ENCODE measurements at regions not wholly inside any gene's neighbourhood (a gene's known extent, or its start where the extent isn't known, plus 50 kb on each side); places are given as distances from the start of the nearest gene placed in this dataset.
A peak's percentile ranks its signal among the peaks of the same experiment; 100 is the strongest.

DNA sequence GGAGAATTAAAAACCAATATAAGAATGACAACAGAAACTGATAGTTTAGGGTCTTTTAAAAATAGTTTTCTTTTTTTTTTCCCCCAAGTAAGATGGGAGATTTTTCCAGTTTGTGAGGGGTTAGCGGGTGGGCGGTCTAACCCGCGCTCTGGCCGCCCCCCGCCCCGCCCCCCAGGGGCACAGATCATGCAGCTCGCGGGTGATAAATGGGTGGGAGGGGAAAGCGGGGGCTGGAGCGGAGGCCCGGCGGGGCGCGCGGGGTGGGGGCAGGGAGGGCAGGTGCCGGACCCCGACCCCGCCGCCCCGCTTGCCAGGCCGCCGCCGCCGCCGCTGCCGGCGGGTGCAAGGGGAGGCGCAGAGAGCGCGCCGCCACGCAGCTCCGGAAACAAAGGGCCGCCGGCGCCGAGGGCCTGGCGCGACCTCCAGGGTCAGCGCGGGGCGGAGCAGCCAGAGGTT lies 60.1 kb upstream of the GSE1 start:
- no peak for DNase-seq

DNA sequence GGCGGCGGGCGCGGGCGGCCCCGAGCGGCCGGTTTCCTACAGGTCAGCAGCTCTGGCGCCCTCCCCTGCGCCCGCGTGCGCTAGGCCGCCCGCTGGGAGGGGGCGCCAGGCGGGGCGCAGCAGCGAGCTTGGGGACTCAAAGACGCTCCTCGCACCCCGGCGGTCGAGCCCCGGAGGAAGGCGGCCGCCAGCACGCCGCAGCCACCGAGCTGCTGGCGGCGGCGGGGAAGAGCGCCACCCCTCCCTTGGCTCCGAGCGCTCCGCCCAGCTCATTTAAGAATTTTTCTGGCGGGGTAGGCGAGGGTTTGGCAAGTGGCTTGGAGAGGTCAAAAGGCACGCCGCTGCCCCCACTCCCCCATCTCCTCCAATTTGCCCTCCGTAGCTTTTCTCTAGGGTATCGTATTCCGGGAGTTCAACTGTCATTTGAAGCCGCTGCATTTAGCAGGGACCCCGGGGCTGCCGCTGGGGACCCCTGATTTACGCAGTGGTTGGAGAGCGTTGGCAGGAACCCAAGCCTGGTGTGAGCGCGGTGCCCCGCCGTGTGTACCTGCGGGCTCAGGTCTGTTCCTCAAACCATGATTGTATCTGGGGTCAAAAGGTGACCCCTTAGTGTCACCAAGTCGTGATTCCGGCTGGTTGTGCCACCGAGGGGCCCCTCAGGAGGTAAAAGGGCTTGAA lies 59.5 kb upstream of the GSE1 start:
- DNase-seq, result peak; percentile 38

DNA sequence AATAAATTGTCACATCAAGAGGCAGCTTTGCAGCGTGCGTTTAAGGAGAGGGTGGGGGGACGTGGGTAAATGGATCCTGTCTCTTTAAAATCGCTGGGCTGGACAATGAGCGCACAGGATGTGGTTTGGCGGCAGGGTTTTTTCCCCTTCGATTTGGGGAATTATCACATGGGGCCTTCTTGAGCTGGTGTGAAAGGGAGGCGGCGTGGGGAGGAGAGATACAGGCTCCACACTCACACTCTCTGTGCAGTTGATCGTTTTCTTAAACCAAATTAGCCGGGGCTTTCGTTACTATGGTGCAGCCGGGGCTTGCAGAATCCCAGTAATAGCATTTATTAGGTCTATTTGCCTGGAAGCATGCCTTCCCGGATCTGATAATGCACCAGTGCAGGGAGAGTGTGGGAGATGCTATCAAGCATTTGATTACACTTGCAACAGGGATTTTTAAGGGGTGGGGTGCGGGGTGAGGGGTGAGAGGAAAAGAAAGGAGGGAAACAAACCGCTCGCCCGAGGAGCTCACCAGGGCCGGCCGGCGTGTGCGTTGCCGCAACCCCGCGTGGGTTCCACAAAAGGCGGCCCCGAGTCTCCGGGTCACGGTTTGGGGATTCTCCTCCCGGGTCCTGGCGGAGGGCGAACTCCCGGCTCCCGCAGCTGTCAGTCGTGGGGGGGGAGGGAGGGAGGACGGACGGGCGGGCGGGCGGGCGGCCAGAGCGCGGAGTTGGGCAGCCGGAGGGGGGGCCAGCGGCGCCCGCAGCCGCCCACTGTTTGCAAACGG lies 58.8 kb upstream of the GSE1 start:
- peak; percentile 66 for DNase-seq

DNA sequence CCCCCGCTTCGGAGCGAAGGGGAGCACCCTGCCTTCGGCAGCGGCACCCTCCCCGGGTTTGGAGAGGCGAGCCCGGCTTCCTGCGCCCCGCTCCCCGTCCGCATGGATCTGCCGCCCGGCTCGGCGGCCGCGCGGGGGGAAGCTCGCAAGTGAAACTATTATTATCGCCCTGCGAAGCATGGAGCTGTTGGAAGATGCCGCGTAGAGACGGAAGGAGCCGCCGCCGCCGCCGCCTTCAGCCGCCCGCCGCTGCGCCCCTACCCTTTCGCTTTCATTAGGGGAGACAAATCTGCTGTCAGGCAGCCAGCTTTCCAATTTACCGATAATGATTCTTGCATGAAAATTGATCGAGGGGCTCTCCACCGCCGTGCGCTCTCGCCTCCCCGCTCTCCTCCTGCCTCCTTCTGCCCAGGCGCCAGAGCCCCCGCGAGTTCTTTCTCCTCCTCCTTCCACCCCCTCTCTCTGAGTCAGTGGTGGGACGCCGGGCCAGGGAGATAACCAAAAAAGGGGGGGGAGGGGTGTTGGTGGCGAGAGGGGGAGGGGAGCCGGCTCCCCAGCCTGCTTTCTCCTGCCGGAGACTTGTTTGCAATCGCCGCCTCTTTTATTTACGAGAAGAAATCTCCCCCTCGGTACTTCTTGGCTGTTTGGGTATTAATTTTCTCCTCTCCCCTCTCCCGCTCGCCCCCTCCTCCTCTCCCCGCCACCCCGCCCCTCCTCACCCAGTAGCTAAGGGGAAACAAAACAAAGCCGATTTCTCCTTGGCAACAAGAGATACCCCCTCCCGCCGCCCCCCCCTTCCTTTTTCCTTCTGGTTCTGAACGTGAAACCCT lies 58.0 kb upstream of the GSE1 start:
- peak; percentile 59 for DNase-seq

DNA sequence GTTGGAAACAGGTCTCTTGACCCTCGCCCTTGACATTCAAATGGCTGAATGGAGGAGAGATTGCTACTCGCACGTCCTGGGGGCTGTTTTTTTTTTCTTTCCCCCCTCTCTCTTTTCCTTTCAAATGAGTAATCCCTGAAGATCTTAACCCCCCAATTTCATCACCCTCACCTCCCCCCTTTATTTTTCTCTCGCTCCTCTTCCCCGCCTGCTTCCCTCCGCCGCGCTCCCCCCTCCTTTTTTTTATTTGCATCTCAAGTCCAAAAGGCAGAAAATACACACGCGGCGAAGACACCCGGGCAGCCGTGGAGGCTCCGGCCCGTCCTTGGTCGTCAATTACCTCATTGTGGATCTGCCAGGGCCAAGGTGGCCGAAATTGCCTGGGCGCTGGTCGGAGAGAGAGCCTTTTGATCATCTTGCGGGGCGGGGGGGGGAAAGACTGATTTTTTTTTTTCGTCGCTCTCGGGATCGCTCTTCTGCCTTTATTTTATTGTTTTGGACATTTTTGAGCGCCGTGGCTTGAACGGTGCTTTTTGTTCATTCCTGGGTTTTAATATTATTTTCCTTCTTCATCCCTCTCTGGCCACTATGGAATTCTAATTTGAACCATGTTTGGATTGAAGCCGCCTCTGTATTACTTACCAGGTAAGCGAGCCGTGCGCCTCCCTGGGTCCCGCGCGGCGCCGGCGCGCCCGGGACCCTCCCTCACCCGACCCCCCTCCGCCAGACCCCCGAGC lies 57.2 kb upstream of the GSE1 start:
- DNase-seq, result no peak

DNA sequence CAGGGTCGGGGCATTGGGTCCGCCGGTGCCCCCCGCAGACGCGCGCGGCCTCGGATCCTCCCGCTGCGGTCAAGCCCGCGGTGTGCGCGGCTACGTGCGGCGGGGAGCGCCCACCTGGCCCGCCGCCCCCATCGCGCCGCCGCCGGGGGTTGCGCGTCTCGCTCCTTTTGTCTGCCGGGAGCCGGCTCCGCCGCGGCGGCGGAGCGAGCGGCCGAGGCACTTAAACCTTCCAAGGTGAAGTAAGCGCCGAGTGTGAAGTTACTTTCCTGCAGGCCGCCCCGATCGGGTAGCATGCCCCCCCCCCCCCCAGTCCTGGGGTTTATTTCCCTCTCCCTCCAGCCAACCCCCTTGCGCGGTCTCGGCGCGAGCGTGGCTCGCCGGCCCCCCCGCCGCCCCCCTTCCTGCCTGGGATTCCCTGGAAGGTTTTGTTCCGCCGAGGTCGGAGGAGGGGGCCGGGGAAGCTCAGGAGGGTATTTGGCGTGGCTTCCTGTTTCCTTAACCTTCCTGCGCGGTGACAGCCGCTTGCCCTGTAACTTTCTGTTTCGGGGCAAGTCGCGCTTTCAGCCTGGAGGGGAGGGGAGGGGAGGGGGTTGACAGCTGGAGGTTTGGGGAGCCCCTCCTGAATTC lies 56.6 kb upstream of the GSE1 start:
- DNase-seq, result peak; percentile 45

DNA sequence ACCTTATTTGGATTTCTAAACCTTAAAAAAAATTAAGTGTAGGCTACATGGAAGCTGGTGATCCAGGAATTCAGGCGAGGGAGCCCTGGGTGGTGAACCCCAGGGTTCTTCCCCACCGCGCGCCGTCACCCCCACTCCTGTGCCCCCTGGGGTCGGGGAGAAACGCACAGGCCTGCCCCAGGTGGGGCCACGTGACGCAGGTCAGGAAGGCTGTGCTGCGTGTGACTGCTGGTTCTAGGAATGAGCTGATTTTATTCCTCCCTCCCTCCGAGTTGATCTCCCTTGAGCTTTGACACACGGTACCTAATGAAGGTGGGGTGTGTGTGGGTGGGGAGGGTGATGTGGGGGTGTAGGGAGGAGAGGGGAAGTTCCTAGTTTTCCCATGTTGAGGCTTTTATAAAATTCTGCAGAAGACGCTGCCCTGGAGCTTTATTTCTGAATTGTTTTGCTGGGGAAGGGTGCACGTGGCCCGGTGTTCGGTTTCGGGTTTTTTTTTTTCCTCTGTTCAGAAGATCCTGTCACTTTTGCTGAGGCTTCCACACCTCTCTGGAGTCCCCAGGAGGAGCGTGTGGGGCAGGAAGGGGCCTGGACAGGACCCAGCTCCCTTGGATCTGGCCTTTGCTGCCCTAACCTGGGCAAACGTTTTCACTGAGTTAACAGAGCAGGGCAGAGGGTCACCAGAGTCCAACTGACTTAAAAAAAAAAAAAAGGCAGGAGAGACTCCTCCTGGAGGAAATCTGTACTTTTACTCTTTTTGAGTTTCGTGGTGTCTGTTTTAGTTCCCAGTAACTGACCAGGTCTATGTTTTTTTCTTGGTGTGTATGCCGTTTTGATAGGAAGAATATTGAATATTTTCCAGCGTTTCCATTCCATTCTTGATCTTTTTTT lies 55.8 kb upstream of the GSE1 start:
- peak; percentile 43 for DNase-seq

DNA sequence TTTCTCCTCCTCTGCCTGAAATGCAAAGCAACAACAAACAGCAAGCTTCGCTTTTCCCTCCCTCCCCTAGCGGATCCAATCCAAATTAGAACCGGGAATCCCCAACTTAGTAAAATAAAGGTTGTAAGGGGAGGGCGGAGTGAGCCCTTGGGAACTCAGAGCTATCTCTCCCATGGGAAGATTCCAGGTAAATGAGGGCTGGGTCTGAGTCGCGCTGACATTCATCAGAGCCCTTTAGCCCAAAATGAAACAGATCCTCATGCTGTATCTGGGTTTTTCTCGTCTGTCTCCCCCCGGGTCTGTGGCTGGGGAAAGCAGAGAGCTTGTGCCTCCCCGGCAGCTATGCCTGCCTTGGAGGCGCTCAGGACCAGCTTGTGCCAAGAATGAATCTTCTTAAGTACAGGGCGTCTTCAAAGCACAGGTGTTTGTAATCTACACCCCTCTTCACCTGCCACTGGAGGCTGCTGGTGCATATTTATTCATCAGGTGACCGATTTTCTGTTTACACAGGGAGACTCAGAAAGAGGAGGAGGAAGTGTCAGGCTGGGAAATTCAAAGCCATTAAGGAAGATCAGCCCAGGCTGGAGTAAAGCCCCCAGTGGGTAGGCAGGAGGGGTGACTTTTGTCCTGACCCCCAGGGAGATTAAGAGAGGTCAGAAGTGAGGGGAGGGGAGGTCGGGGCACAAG lies 55.0 kb upstream of the GSE1 start:
- no peak for DNase-seq

DNA sequence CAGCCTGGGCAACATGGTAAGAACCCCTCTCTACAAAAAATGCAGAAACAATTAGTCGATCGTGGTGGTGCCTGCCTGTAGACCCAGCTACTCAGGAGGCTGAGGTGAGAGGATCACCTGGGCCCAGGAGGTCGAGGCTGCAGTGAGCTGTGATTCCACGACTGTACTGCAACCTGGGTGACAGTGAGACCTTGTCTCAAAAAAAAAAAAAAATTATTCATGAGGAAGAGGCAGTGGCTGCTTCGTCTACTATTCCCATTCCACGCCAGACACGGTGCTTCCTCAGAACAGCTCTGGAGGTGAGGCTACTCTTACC lies 52.2 kb upstream of the GSE1 start:
- DNase-seq, result no peak

DNA sequence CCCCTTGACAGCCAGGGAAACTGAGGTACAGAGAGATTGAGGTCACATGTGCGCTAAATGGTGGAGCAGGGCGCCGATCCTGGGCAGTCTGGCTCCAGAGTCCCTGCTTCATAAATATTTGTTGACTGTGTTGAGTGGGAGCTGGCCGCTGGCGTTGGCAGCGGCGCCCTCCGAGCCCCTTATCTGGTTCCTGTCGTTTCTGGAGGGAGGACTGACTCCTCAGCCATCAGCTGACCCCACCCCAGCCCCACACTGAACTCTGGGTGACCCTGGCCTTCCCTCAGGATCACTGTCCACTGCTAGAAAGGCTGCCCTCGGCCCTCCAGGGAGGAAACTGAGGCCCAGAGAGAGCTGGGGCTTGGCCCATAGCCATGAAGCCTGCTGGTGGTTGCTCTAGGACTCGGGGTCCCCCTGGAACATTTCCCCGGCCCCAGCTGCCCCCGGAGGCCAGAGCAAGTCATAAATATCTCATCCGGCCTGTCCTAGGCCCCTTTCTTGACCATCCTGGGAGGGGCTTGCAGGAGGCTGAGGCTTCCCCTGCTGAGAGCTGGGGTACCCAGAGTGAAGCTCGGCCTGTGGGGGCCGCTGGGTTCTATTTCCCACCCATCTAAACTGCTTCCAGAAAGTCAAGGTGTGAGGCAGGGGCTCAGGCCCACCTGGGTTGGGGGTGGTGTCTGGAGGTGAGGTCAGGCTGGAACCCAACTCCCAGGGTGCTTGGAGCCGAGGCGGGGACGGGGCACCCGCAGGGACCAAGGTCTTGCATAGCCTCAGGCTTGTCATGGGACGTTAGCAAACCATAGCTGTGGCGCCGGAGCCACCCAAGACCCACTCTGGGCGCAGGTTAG lies 51.7 kb upstream of the GSE1 start:
- no peak for DNase-seq

DNA sequence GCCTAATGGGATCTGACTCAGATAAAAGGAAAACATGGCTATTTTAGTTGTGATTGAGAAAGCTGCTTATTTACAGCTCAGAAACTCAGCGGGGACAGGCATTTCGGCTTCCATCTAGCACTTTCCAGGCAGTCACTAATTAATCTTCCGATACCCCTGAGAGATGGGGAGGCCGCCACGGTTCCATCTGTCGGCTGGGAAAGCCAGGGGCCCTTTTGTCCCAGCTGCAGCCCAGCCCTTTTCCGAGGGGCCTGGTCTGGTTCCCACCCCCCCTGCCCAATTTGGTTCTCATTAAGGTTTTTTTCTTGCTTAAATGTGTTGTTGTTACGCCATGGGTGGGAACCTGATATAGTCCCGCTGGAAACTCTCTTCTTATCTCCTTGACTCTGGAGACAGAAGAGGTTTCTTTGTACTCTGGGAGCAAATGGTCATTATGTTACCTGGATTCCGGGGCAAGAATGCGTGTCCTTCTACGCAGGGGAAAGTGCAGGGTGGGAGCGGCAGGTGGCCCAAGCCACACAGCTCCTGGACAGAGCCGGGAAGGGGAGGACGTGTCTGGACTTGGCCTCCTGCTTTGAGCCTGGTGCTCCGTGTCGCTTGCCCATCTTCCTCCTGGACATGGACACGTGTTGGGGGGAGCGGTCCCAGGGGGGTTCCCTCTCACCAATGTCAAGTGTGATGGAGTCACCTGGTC lies 50.9 kb upstream of the GSE1 start:
- DNase-seq, result no peak

DNA sequence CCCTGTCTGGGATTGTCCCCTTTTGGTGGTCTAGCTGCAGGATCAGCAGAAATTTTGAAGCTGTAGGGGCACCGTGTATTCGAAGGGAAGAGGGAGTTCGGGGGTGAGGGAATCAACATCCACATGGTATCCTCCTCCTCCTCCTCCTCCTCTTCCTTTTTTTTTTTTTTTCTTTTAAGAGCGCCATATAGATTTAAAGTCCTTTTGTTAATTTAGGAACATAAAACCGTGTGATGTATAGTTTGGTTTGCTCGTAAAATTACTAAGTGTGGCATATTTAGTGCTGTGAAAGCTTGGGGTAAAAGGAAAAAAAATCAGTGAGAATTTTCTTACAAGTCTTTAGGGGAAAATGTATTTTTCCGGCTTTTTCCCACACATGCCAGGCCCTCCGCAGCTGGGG lies 50.1 kb upstream of the GSE1 start:
- no peak for DNase-seq

All from activated CD4-positive, CD25-positive, alpha-beta regulatory T cell treated with anti-CD3 and anti-CD28 coated beads, Interleukin-2, amount 50 U/mL, for 72 hours (primary cell).